Liver (tissue), 8 donors: ENCODE measurements at regions not wholly inside any gene's neighbourhood (a gene's known extent, or its start where the extent isn't known, plus 50 kb on each side); places are given as distances from the start of the nearest gene placed in this dataset.

Source experiments
- DNase-seq: peaks from one replicate; pipeline ENCODE4 v3.0.0-alpha.2; 2017; ENCODE audit warnings: low spot score
- H3K27ac ChIP-seq, 2 donors: one replicate each; pipeline ENCODE4 v1.7.0; 2013; ENCODE audit warnings: inconsistent platforms in 2 of 2, low read length in 2 of 2, control low read depth in 1 of 2, low read depth in 1 of 2, mild to moderate bottlenecking in 1 of 2
- H3K27me3 ChIP-seq, 4 donors: one replicate each; pipeline versions ENCODE4 v1.6.1 to v1.7.0; 2013; ENCODE audit warnings: low read length in 3 of 4, inconsistent platforms in 1 of 4, mild to moderate bottlenecking in 1 of 4, moderate library complexity in 1 of 4; ENCODE audit not compliant: control insufficient read depth in 4 of 4, insufficient read depth in 4 of 4
- H3K36me3 ChIP-seq, 4 donors: one replicate each; pipeline versions ENCODE4 v1.6.1 to v1.7.0; 2013; ENCODE audit warnings: low read length in 3 of 4, mild to moderate bottlenecking in 3 of 4, low read depth in 1 of 4, moderate library complexity in 1 of 4; ENCODE audit not compliant: control insufficient read depth in 4 of 4, insufficient read depth in 3 of 4
- H3K4me1 ChIP-seq, 4 donors: one replicate each; pipeline versions ENCODE4 v1.6.1 to v1.7.0; 2013; ENCODE audit warnings: low read length in 3 of 4, mild to moderate bottlenecking in 3 of 4, moderate library complexity in 1 of 4; ENCODE audit not compliant: control insufficient read depth in 4 of 4, insufficient read depth in 4 of 4
- H3K4me3 ChIP-seq, 3 donors: one replicate each; pipeline versions ENCODE4 v1.6.1 to v1.7.0; 2013; ENCODE audit warnings: low read length in 3 of 3, control low read depth in 1 of 3, low read depth in 1 of 3, mild to moderate bottlenecking in 1 of 3
- H3K9ac ChIP-seq, 2 donors: one replicate each; pipeline ENCODE4 v1.7.0; 2013; ENCODE audit warnings: low read length in 2 of 2, mild to moderate bottlenecking in 2 of 2, moderate library complexity in 2 of 2, control low read depth in 1 of 2, low read depth in 1 of 2
- H3K9me3 ChIP-seq, 4 donors: one replicate each; pipeline versions ENCODE4 v1.6.1 to v1.7.0; 2013; ENCODE audit warnings: low read length in 3 of 4; ENCODE audit not compliant: control insufficient read depth in 4 of 4
- ATF3 ChIP-seq: IDR thresholded peaks from 2 replicates; pipeline ENCODE4 v1.6.1; 2016; ENCODE audit warnings: antibody characterized with exemption
- CTCF ChIP-seq: fragments of 150-350 bp; IDR thresholded peaks from 2 replicates; pipeline ENCODE4 v1.5.1; 2017; ENCODE audit warnings: improper control_type of control experiment, low read depth, low read length; ENCODE audit not compliant: missing input control
- EGR1 ChIP-seq, 2 donors: IDR thresholded peaks; 2 replicates each; pipeline ENCODE4 v1.6.1; 2016 to 2018; ENCODE audit warnings: antibody characterized with exemption in 2 of 2, low read depth in 2 of 2
- FOXA1 ChIP-seq: IDR thresholded peaks from 2 replicates; pipeline ENCODE4 v1.6.1; 2016; ENCODE audit warnings: antibody characterized with exemption
- FOXA2 ChIP-seq: IDR thresholded peaks from 2 replicates; pipeline ENCODE4 v1.6.1; 2016; ENCODE audit warnings: antibody characterized with exemption
- GABPA ChIP-seq, 2 donors: IDR thresholded peaks in 1 of 2; conservative IDR thresholded peaks in 1 of 2; 2 replicates each; pipeline ENCODE4 v1.6.1; 2016; ENCODE audit warnings: antibody characterized with exemption in 2 of 2, mild to moderate bottlenecking in 1 of 2, moderate library complexity in 1 of 2
- HNF4A ChIP-seq, 2 donors: conservative IDR thresholded peaks; 2 replicates each; pipeline ENCODE4 v1.6.1; 2016; ENCODE audit warnings: antibody characterized with exemption in 2 of 2, mild to moderate bottlenecking in 2 of 2
- HNF4G ChIP-seq: IDR thresholded peaks from 2 replicates; pipeline ENCODE4 v1.6.1; 2016; ENCODE audit warnings: antibody characterized with exemption
- JUND ChIP-seq, 2 donors: IDR thresholded peaks; 2 replicates each; pipeline ENCODE4 v1.6.1; 2016; ENCODE audit warnings: antibody characterized with exemption in 2 of 2
- MAX ChIP-seq: IDR thresholded peaks from 2 replicates; pipeline ENCODE4 v1.6.1; 2016; ENCODE audit warnings: antibody characterized with exemption
- NR2F2 ChIP-seq: IDR thresholded peaks from 2 replicates; pipeline ENCODE4 v1.6.1; 2016; ENCODE audit warnings: antibody characterized with exemption
- RAD21 ChIP-seq, 2 donors: IDR thresholded peaks; 2 replicates each; pipeline ENCODE4 v1.6.1; 2016; ENCODE audit warnings: antibody characterized with exemption in 2 of 2, mild to moderate bottlenecking in 2 of 2
- REST ChIP-seq: IDR thresholded peaks from 2 replicates; pipeline ENCODE4 v1.6.1; 2016; ENCODE audit warnings: antibody characterized with exemption, mild to moderate bottlenecking
- RXRA ChIP-seq, 2 donors: IDR thresholded peaks; 2 replicates each; pipeline ENCODE4 v1.6.1; 2017 to 2018; ENCODE audit warnings: antibody characterized with exemption in 2 of 2, mild to moderate bottlenecking in 1 of 2
- SP1 ChIP-seq: IDR thresholded peaks from 2 replicates; pipeline ENCODE4 v1.6.1; 2018; ENCODE audit warnings: antibody characterized with exemption, mild to moderate bottlenecking
- TAF1 ChIP-seq: conservative IDR thresholded peaks from 2 replicates; pipeline ENCODE4 v1.6.1; 2016; ENCODE audit warnings: antibody characterized with exemption, mild to moderate bottlenecking
- YY1 ChIP-seq: IDR thresholded peaks from 2 replicates; pipeline ENCODE4 v1.6.1; 2016; ENCODE audit warnings: antibody characterized with exemption, mild to moderate bottlenecking
- ZBTB33 ChIP-seq: IDR thresholded peaks from 2 replicates; pipeline ENCODE4 v1.6.1; 2016; ENCODE audit warnings: antibody characterized with exemption
- WGBS: extraction: QIAGEN DNeasy Blood & Tissue Kit; methylation state at CpG from one replicate; pipeline ENCODE4 v1.1.7; 2013; 5-methylcytosine and 5-hydroxymethylcytosine counted together
- donor health status: healthy.
- donor health status: healthy.
- donor health status: healthy.
- donor health status: healthy.
- donor health status: healthy.

GRCh38 chr19:28927456-28927855, 285.5 kb downstream of the UQCRFS1 start:
- no peak overlapping the region for H3K27ac ChIP-seq
- H3K9me3 ChIP-seq = no peaks in the 10 kb centered on the region
- peaks cover 0 to 4% (median 0%) of the 10 kb centered on the region in 4 donors for H3K27me3 ChIP-seq
- TF ChIP-seq YY1 (no peak), TAF1 (no peak), GABPA (IDR thresholded peaks at IDR 0.05 in 1 of 2, conservative IDR thresholded peaks at IDR 0.05 in 1 of 2) (no peak), ZBTB33 (no peak), MAX (no peak), EGR1 (IDR thresholded peaks at IDR 0.05; ENCODE audit: low read depth in 2 of 2) (no peak), RXRA (IDR thresholded peaks at IDR 0.05) (no peak), SP1 (no peak), ATF3 (no peak), HNF4A (conservative IDR thresholded peaks at IDR 0.05) (no peak), HNF4G (no peak), CTCF (no peak), RAD21 (IDR thresholded peaks at IDR 0.05) (no peak), REST (no peak), FOXA1 (no peak), NR2F2 (no peak), JUND (IDR thresholded peaks at IDR 0.05) (no peak), FOXA2 (no peak)
- WGBS = 85% methylated on average over 4 of the region's 4 CpGs
- no peaks in the 10 kb centered on the region for H3K4me1 ChIP-seq
- H3K9ac ChIP-seq = no peak overlapping the region
- H3K4me3 ChIP-seq = no peak overlapping the region
- H3K36me3 ChIP-seq = no peaks in the 10 kb centered on the region
- no peak for DNase-seq
